ENCODE measurements at regions not wholly inside any gene's neighbourhood (a gene's known extent, or its start where the extent isn't known, plus 50 kb on each side); places are given as distances from the start of the nearest gene placed in this dataset.

GRCh38 chr18:76736309-76736708, 86.0 kb upstream of the ZNF236 start:
- Histone ChIP-seq H3K4me2 (ENCODE audit: extremely low read depth, insufficient read depth, low read length) (no peak overlapping the region), H2AFZ (ENCODE audit: low read length) (no peak overlapping the region), H3K36me3 (ENCODE audit: control insufficient read depth, insufficient read depth, low read length) (no peaks in the 10 kb centered on the region), H3K27ac (ENCODE audit: insufficient read depth, low read length) (no peak overlapping the region), H4K20me1 (ENCODE audit: control insufficient read depth, extremely low read depth, insufficient read depth, low read length) (no peaks in the 10 kb centered on the region), H3K4me1 (ENCODE audit: control insufficient read depth, extremely low read depth, insufficient read depth, low read length) (no peaks in the 10 kb centered on the region), H3K27me3 (ENCODE audit: control insufficient read depth, insufficient read depth, low read length) (no peaks in the 10 kb centered on the region), H3K4me3 (replicated peaks in 1 of 4; ENCODE audit: control extremely low read depth in 1 of 4, insufficient read depth in 1 of 4, low read depth in 3 of 4, low read length in 4 of 4) (no peak overlapping the region), H3K9ac (ENCODE audit: insufficient read depth, low read length) (no peak overlapping the region), H3K79me2 (ENCODE audit: control insufficient read depth, insufficient read depth, low read length) (no peaks in the 10 kb centered on the region), H3K9me3 (ENCODE audit: control insufficient read depth, insufficient read depth, low read depth, low read length) (no peaks in the 10 kb centered on the region)
- DNase-seq (ENCODE audit: low read depth in 2 of 2): no peak
- TF ChIP-seq EZH2 (IDR thresholded peaks at IDR 0.05; ENCODE audit: low read length, missing control alignments): no peak
- TF ChIP-seq CTCF (conservative IDR thresholded peaks at IDR 0.05 in 1 of 2, IDR thresholded peaks at IDR 0.05 in 1 of 2; ENCODE audit: low read depth in 1 of 2, low read length in 2 of 2): no peak

DNA sequence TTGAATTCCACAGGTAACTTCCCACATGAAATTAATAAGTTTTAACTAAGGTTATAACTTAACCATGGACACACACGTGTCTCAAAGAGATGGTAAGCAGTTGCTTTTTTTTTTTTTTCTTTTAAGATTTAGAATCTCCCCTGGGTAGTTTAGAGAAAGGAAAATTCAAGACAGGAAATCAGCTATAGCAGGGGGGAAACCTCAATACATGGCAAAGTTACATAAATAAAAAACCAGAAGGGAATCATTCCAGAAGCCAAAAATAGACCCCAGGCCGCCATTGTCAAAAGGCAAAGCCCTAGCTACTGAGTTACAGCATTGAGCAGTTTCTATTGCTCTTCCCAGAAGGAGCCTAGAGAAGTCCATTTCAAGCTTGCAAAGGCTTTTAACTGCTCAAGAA, 91.5 kb upstream of the ZNF236 start:
- H2AFZ ChIP-seq (ENCODE audit: low read length): no peak overlapping the region
- no peaks in the 10 kb centered on the region for H4K20me1 ChIP-seq (ENCODE audit: control insufficient read depth, extremely low read depth, insufficient read depth, low read length)
- no peak overlapping the region for H3K4me3 ChIP-seq (replicated peaks in 1 of 4; ENCODE audit: control extremely low read depth in 1 of 4, insufficient read depth in 1 of 4, low read depth in 3 of 4, low read length in 4 of 4)
- DNase-seq (ENCODE audit: low read depth in 2 of 2): no peak
- TF ChIP-seq EZH2 (IDR thresholded peaks at IDR 0.05; ENCODE audit: low read length, missing control alignments) (no peak), CTCF (conservative IDR thresholded peaks at IDR 0.05 in 1 of 2, IDR thresholded peaks at IDR 0.05 in 1 of 2; ENCODE audit: low read depth in 1 of 2, low read length in 2 of 2) (no peak)
- no peaks in the 10 kb centered on the region for H3K79me2 ChIP-seq (ENCODE audit: control insufficient read depth, insufficient read depth, low read length)
- H3K9me3 ChIP-seq (ENCODE audit: control insufficient read depth, insufficient read depth, low read depth, low read length): no peaks in the 10 kb centered on the region
- no peak overlapping the region for H3K9ac ChIP-seq (ENCODE audit: insufficient read depth, low read length)
- H3K4me2 ChIP-seq (ENCODE audit: extremely low read depth, insufficient read depth, low read length): no peak overlapping the region
- H3K27me3 ChIP-seq (ENCODE audit: control insufficient read depth, insufficient read depth, low read length): no peaks in the 10 kb centered on the region
- H3K27ac ChIP-seq (ENCODE audit: insufficient read depth, low read length): no peak overlapping the region
- no peaks in the 10 kb centered on the region for H3K4me1 ChIP-seq (ENCODE audit: control insufficient read depth, extremely low read depth, insufficient read depth, low read length)
- H3K36me3 ChIP-seq (ENCODE audit: control insufficient read depth, insufficient read depth, low read length): no peaks in the 10 kb centered on the region

GRCh38 chr18:76727589-76727988, 94.8 kb upstream of the ZNF236 start:
- Histone ChIP-seq H4K20me1 (ENCODE audit: control insufficient read depth, extremely low read depth, insufficient read depth, low read length) (no peaks in the 10 kb centered on the region), H2AFZ (ENCODE audit: low read length) (no peak overlapping the region), H3K27ac (ENCODE audit: insufficient read depth, low read length) (no peak overlapping the region), H3K4me3 (replicated peaks in 1 of 4; ENCODE audit: control extremely low read depth in 1 of 4, insufficient read depth in 1 of 4, low read depth in 3 of 4, low read length in 4 of 4) (no peak overlapping the region), H3K36me3 (ENCODE audit: control insufficient read depth, insufficient read depth, low read length) (no peaks in the 10 kb centered on the region), H3K4me1 (ENCODE audit: control insufficient read depth, extremely low read depth, insufficient read depth, low read length) (no peaks in the 10 kb centered on the region), H3K4me2 (ENCODE audit: extremely low read depth, insufficient read depth, low read length) (no peak overlapping the region), H3K27me3 (ENCODE audit: control insufficient read depth, insufficient read depth, low read length) (no peaks in the 10 kb centered on the region), H3K9me3 (ENCODE audit: control insufficient read depth, insufficient read depth, low read depth, low read length) (no peaks in the 10 kb centered on the region), H3K79me2 (ENCODE audit: control insufficient read depth, insufficient read depth, low read length) (no peaks in the 10 kb centered on the region), H3K9ac (ENCODE audit: insufficient read depth, low read length) (no peak overlapping the region)
- TF ChIP-seq EZH2 (IDR thresholded peaks at IDR 0.05; ENCODE audit: low read length, missing control alignments): no peak
- no peak for DNase-seq (ENCODE audit: low read depth in 2 of 2)

All from fibroblast of lung (primary cell).